ENCODE measurements at regions not wholly inside any gene's neighbourhood (a gene's known extent, or its start where the extent isn't known, plus 50 kb on each side); places are given as distances from the start of the nearest gene placed in this dataset.

GRCh38 chr17:83151442-83152226 is 72.2 kb downstream of the METRNL start:
- H3K9me3 Mint-ChIP-seq = no peaks in the 10 kb centered on the region
- no peak overlapping the region for H3K4me3 Mint-ChIP-seq
- H3K27me3 Mint-ChIP-seq (ENCODE audit: insufficient read depth) = peaks cover 3% of the 10 kb centered on the region; the same call in 1 of the 2 replicates
- TF ChIP-seq CTCF (IDR thresholded peaks at IDR 0.05) = no peak
- no peak for DNase-seq
- peak overlapping the region; percentile 6; the same call in 1 of the 2 replicates for H3K27ac Mint-ChIP-seq
- H3K36me3 Mint-ChIP-seq (ENCODE audit: low read depth) = no peaks in the 10 kb centered on the region
- H3K4me1 Mint-ChIP-seq (ENCODE audit: low read depth) = peaks cover 42% of the 10 kb centered on the region

GRCh38 chr17:83152227-83152744 is 72.9 kb downstream of the METRNL start:
- H3K27me3 Mint-ChIP-seq (ENCODE audit: insufficient read depth) = peaks cover 3% of the 10 kb centered on the region; the same call in 1 of the 2 replicates
- TF ChIP-seq CTCF (IDR thresholded peaks at IDR 0.05) = no peak
- H3K4me1 Mint-ChIP-seq (ENCODE audit: low read depth) = peaks cover 43% of the 10 kb centered on the region
- H3K9me3 Mint-ChIP-seq = no peaks in the 10 kb centered on the region
- no peak overlapping the region for H3K4me3 Mint-ChIP-seq
- no peak for DNase-seq
- no peaks in the 10 kb centered on the region for H3K36me3 Mint-ChIP-seq (ENCODE audit: low read depth)
- H3K27ac Mint-ChIP-seq = no peak overlapping the region

GRCh38 chr17:83152745-83153611 is 73.6 kb downstream of the METRNL start:
- Mint-ChIP-seq H3K27me3 (ENCODE audit: insufficient read depth) (peaks cover 3% of the 10 kb centered on the region; the same call in 1 of the 2 replicates), H3K4me3 (no peak overlapping the region), H3K36me3 (ENCODE audit: low read depth) (no peaks in the 10 kb centered on the region), H3K9me3 (no peaks in the 10 kb centered on the region), H3K4me1 (ENCODE audit: low read depth) (peaks cover 43% of the 10 kb centered on the region), H3K27ac (no peak overlapping the region)
- TF ChIP-seq CTCF (IDR thresholded peaks at IDR 0.05) = no peak
- DNase-seq = no peak

- Mint-ChIP-seq H3K36me3 (ENCODE audit: low read depth) (no peaks in the 10 kb centered on the region), H3K27me3 (ENCODE audit: insufficient read depth) (peaks cover 3% of the 10 kb centered on the region; the same call in 1 of the 2 replicates), H3K4me1 (ENCODE audit: low read depth) (peaks cover 43% of the 10 kb centered on the region), H3K9me3 (no peaks in the 10 kb centered on the region), H3K27ac (0 out of 2 replicates have a peak overlapping the region, but pooled peaks have one; percentile 24), H3K4me3 (no peak overlapping the region)
- TF ChIP-seq CTCF (IDR thresholded peaks at IDR 0.05) = no peak
- DNase-seq = no peak
These were observed 74.4 kb downstream of the METRNL start for GRCh38 chr17:83153681-83154310.

Data from HFFc6 (cell line).